ENCODE measurements at regions not wholly inside any gene's neighbourhood (a gene's known extent, or its start where the extent isn't known, plus 50 kb on each side); places are given as distances from the start of the nearest gene placed in this dataset.

GRCh38 chr7:94146408-94146807 is 142.3 kb upstream of the BET1 start (continued):
- TF ChIP-seq BRD4 (IDR thresholded peaks at IDR 0.05) (no peak), POLR2AphosphoS2 (IDR thresholded peaks at IDR 0.05; ENCODE audit: low read length) (no peak), ZC3H11A (IDR thresholded peaks at IDR 0.05; ENCODE audit: low read depth, low read length) (no peak)
- TF ChIP-seq, protein P1, sequence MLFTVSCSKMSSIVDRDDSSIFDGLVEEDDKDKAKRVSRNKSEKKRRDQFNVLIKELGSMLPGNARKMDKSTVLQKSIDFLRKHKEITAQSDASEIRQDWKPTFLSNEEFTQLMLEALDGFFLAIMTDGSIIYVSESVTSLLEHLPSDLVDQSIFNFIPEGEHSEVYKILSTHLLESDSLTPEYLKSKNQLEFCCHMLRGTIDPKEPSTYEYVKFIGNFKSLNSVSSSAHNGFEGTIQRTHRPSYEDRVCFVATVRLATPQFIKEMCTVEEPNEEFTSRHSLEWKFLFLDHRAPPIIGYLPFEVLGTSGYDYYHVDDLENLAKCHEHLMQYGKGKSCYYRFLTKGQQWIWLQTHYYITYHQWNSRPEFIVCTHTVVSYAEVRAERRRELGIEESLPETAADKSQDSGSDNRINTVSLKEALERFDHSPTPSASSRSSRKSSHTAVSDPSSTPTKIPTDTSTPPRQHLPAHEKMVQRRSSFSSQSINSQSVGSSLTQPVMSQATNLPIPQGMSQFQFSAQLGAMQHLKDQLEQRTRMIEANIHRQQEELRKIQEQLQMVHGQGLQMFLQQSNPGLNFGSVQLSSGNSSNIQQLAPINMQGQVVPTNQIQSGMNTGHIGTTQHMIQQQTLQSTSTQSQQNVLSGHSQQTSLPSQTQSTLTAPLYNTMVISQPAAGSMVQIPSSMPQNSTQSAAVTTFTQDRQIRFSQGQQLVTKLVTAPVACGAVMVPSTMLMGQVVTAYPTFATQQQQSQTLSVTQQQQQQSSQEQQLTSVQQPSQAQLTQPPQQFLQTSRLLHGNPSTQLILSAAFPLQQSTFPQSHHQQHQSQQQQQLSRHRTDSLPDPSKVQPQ (CRISPR knock-in tag; IDR thresholded peaks at IDR 0.05; ENCODE audit: borderline replicate concordance): no peak

GRCh38 chr7:94149789-94150545 is 145.8 kb upstream of the BET1 start:
- CTCF ChIA-PET (ENCODE audit: low intra/inter-chr PET ratio): no interaction called here
- no peaks in the 10 kb centered on the region for H3K9me3 ChIP-seq (replicated peaks; ENCODE audit: control insufficient read depth, insufficient read depth, low read depth, low read length)
- POLR2A ChIA-PET: no interaction called here
- DNase-seq (ENCODE audit: extremely low read depth in 1 of 4, low spot score in 3 of 4) (no peak), ATAC-seq (no peak), FAIRE-seq (no peak)
- H2AFZ ChIP-seq (ENCODE audit: low read depth, low read length): no peak overlapping the region
- WGBS (ENCODE audit: insufficient coverage, low coverage, missing lambda C conversion rate): 2% methylated on average over 5 of the region's 5 CpGs
- no peaks in the 10 kb centered on the region for H4K20me1 ChIP-seq (replicated peaks; ENCODE audit: control insufficient read depth, insufficient read depth, low read length)
- H3K4me2 ChIP-seq (ENCODE audit: insufficient read depth, low read length): no peak overlapping the region
- H3K4me3 ChIP-seq: no peak overlapping the region
- no peaks in the 10 kb centered on the region for H3K4me1 ChIP-seq (replicated peaks in 1 of 2; ENCODE audit: control insufficient read depth in 2 of 2, insufficient read depth in 2 of 2, low read length in 2 of 2)
- no TSS peak for BruUV-seq (replicated peaks)
- H3K27me3 ChIP-seq (ENCODE audit: control insufficient read depth in 2 of 2, insufficient read depth in 2 of 2, low read length in 2 of 2): no peaks in the 10 kb centered on the region
- H3K36me3 ChIP-seq (ENCODE audit: control insufficient read depth, insufficient read depth, low read length): no peaks in the 10 kb centered on the region
- no peak overlapping the region for H3K27ac ChIP-seq (ENCODE audit: extremely low read depth, low read depth, low read length)
- H3K79me2 ChIP-seq (ENCODE audit: control insufficient read depth, insufficient read depth, low read length): no peaks in the 10 kb centered on the region
- intact Hi-C loops (cut with micrococcal nuclease) (no loop called here), in situ Hi-C loops (cut with MboI) (no loop called here)
- no peak overlapping the region for H3K9ac ChIP-seq (ENCODE audit: insufficient read depth in 1 of 2, low read depth in 2 of 2, low read length in 2 of 2)
- H3K9me1 ChIP-seq (ENCODE audit: control insufficient read depth, insufficient read depth, low read length): no peaks in the 10 kb centered on the region
- TF ChIP-seq FOXK1 (CRISPR knock-in tag; IDR thresholded peaks at IDR 0.05; ENCODE audit: borderline replicate concordance) (no peak), PTBP1 (IDR thresholded peaks at IDR 0.05; ENCODE audit: low read depth, low read length) (no peak), FOXA1 (IDR thresholded peaks at IDR 0.05; ENCODE audit: borderline replicate concordance) (no peak), TRIM28 (IDR thresholded peaks at IDR 0.05) (no peak), CBFA2T3 (IDR thresholded peaks at IDR 0.05) (no peak), ZFP1 (CRISPR knock-in tag; IDR thresholded peaks at IDR 0.05) (no peak), HNRNPL (IDR thresholded peaks at IDR 0.05; ENCODE audit: low read depth, low read length) (no peak), GTF2E2 (tag; IDR thresholded peaks at IDR 0.05) (no peak), ELF1 (tag; IDR thresholded peaks at IDR 0.05) (no peak)
- TF ChIP-seq, protein P2, sequence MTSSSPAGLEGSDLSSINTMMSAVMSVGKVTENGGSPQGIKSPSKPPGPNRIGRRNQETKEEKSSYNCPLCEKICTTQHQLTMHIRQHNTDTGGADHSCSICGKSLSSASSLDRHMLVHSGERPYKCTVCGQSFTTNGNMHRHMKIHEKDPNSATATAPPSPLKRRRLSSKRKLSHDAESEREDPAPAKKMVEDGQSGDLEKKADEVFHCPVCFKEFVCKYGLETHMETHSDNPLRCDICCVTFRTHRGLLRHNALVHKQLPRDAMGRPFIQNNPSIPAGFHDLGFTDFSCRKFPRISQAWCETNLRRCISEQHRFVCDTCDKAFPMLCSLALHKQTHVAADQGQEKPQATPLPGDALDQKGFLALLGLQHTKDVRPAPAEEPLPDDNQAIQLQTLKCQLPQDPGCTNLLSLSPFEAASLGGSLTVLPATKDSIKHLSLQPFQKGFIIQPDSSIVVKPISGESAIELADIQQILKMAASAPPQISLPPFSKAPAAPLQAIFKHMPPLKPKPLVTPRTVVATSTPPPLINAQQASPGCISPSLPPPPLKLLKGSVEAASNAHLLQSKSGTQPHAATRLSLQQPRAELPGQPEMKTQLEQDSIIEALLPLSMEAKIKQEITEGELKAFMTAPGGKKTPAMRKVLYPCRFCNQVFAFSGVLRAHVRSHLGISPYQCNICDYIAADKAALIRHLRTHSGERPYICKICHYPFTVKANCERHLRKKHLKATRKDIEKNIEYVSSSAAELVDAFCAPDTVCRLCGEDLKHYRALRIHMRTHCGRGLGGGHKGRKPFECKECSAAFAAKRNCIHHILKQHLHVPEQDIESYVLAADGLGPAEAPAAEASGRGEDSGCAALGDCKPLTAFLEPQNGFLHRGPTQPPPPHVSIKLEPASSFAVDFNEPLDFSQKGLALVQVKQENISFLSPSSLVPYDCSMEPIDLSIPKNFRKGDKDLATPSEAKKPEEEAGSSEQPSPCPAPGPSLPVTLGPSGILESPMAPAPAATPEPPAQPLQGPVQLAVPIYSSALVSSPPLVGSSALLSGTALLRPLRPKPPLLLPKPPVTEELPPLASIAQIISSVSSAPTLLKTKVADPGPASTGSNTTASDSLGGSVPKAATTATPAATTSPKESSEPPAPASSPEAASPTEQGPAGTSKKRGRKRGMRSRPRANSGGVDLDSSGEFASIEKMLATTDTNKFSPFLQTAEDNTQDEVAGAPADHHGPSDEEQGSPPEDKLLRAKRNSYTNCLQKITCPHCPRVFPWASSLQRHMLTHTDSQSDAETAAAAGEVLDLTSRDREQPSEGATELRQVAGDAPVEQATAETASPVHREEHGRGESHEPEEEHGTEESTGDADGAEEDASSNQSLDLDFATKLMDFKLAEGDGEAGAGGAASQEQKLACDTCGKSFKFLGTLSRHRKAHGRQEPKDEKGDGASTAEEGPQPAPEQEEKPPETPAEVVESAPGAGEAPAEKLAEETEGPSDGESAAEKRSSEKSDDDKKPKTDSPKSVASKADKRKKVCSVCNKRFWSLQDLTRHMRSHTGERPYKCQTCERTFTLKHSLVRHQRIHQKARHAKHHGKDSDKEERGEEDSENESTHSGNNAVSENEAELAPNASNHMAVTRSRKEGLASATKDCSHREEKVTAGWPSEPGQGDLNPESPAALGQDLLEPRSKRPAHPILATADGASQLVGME (CRISPR knock-in tag; IDR thresholded peaks at IDR 0.05): no peak
